ENCODE measurements at regions not wholly inside any gene's neighbourhood (a gene's known extent, or its start where the extent isn't known, plus 50 kb on each side); places are given as distances from the start of the nearest gene placed in this dataset.

GRCh38 chr6:147017153-147017552 lies 187.1 kb upstream of the STXBP5 start:
- TF ChIP-seq POLR2A (IDR thresholded peaks at IDR 0.05) (no peak), POLR2AphosphoS5 (IDR thresholded peaks at IDR 0.05) (no peak)

Measured in spleen (tissue), 3 donors.